Activated CD4-positive, alpha-beta T cell treated with anti-CD3 and anti-CD28 coated beads for 48 hours (primary cell): ENCODE measurements at regions not wholly inside any gene's neighbourhood (a gene's known extent, or its start where the extent isn't known, plus 50 kb on each side); places are given as distances from the start of the nearest gene placed in this dataset.

Source experiments
- DNase-seq: peaks from one replicate; pipeline ENCODE4 v3.0.0-alpha.2; 2020

DNA sequence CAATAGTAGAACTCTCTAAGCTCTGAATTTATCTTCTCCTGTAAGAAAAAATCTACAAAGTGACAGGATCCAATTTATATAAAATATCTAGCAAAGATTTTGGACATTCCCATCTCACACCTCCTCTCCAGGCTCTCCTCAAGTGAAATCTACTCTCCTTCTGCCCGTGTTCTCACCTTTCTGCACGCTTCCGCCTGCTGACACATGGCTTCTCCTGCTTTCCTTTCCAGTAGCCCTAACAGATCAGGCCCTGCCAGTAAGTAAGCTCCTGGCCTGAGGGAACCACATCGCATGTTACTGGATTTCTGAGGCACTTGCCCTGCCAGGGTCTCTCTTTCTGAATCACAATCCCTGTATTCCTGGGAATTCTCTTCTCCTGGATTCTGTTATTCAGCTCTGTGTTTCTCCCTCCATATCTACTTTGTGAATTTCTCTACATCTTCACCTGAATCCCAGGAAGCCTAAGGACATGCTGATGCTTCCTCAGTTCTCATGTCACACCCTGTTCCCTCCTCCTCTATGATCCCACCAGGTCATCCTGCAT, 53.3 kb upstream of the TOP3B start:
- no peak for DNase-seq

DNA sequence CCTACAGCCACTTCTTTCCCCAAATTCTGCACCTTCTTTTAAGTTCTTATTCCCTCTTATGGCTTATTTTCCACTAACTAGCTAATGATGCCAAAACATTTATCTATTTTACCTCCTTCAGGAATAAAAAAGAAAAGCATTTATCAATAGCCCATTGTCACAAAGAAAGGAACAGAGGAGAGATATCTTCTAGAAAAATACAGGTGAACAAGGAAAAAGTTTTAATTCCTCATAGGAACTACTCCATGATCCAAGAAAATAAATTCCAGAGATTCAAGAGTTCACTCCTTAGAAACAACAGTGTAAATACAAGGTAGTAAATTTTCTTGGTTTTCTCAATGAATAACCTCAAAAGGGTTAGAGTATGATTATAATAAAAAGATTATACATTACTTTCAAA, 52.6 kb upstream of the TOP3B start:
- DNase-seq = no peak

DNA sequence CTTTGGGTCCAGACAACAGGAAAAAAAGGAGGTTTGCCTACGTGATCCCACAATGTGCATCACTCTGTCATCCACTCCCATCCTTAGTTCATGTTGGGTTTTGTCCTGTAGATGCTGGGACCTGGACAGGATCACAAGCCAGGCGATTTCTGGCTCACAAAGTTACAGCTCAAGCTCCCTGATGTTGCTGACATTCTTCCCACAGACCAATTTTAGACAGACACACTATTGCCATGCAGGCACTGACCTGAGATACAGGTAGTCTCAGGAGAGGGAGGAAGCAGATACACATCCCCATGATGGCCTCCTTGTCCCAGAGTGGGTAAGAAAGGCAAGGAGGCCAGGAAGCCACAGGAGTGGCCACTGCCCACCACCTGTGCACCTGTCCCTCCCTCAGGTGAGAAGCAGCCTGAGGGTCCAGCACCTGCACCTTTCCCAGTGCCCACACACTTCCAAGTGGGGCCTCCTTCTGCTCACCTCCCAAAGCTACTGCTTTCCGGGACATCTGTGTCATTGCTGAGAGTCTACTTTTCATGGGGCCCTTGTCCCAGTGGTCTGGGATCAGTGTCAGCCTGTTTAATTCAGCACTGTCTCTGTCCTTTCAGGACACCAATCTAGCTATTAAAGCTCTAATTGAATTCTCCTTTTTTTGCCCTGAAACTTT, 52.0 kb upstream of the TOP3B start:
- DNase-seq = no peak

DNA sequence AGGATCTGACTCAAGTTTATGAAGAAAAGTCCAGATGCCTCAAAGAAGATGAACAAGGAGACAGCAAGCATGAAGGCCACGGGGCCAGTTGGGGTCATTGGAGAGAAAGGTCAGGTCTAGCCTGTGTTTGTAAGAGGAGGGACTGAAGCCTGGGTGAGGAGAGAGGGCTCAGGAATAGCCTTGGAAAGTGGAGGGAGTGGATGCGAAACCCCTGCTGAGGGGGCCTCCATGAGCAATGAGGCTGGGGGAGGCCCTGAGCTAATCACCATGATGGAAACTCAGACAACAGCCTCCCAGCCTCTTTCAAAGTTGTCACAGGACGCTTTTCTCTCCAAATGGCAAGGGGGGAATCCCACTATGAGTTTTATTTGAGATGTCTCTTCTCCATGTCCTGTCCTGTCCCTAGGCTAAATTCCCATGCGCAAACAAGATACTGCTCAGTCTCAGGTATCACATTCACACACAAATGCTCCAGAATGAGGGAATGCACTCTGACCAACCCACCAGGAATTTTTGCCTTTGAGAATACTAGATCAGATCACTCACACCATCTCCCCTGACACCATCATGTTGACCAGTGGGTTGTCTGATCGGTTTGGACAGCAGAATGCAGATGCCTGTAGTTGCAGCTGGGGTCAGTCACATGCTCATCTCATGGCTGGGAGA, 51.3 kb upstream of the TOP3B start:
- no peak for DNase-seq

DNA sequence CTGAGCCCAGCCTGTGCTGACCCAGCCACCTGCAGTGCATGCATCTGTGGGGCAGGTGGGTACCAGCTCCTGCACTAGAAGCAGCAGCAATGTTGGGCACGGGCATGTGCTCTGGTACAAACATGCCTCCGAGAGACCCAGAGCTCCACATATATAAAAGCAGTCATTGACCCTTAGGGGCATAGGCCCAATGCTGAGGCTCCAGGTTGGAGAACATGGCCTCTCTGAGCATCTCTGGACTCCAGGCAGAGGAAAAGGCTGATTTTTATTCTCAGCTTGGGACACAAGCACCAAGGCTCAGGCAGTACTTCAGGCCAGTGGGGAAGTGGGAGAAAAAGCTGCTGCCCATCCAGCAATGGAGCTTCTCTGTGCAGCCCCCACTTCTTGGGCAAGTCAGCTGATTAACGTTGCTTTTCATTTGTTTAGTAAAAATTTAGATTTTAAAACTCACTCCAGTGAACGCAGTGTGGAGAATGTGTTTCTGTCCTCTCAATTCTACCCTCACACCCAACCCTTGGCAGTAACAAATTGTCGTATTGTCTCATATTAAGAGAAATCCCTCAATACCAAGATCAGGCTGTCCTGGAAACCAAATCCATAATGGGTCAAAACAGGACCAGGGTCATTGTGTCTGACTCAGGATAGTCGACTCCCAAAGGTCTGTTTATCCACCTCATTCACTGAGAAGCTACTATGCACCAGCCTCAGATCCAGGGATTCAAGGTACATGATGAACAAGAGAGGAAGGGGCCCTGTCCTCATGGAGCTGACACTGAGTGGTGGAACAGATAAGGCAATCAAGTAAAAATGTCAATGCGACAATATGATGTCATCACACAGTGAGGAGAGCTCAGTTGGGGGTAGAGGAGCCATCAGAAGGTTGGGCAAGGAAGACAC, 50.6 kb upstream of the TOP3B start:
- no peak for DNase-seq

DNA sequence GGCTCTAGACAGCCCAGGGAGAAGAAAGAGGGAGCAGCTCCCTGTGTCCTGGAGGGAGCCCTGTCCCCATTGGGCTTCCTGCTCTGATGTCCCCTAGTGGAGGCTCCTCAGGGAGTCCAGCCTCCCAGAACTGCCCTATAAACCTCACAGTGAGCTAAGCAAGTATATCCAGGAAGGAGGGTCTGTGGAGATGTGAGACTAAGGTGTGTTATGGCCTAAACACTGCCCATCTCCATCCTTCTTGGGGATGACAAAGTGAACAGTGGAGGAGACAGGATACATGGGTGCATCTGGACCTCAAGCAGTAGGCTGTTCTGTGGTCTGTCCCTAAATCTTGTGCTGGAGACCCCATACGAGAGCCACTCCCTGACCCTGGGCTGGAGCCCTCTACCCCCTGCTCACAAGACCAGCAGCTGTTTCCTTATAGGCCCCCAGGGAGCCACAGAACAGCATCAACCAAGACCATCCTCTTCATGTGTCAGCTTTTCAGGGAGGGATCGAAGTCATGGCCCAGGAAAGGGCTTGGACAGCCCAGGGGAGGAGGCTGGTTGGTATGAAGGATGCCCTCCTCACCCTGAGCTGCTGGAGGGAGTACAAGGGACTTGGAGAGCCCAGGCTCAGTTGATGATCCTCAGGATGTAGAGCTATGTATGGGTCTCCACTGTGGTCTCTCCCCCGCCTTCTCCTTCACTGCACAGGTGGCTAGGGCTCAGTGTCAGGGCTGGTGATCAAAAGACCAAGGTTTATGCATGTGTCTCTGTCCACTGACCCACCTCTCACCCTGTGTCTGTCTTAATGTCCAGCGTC, 49.7 kb upstream of the TOP3B start:
- DNase-seq = no peak
